MM.1S (cell line): ENCODE measurements at regions not wholly inside any gene's neighbourhood (a gene's known extent, or its start where the extent isn't known, plus 50 kb on each side); places are given as distances from the start of the nearest gene placed in this dataset.

Experiments used
- CTCF ChIP-seq: fragments of 300-600 bp; sonication (generic); IDR thresholded peaks from 2 replicates; pipeline ENCODE4 v1.5.1; 2016; ENCODE audit warnings: antibody characterized with exemption, low read length, mixed read lengths
- EZH2 ChIP-seq: fragments of 300-600 bp; sonication (generic); optimal IDR thresholded peaks from 2 replicates; pipeline ENCODE3; 2017; ENCODE audit warnings: low read depth, mild to moderate bottlenecking, antibody characterized with exemption, low read length, mixed read lengths
- EZH2phosphoT487 ChIP-seq: fragments of 300-600 bp; sonication (generic); IDR thresholded peaks from 2 replicates; pipeline ENCODE4 v1.6.1; 2018; ENCODE audit warnings: antibody characterized with exemption, low read length

- TF ChIP-seq CTCF (no peak), EZH2 (no peak), EZH2phosphoT487 (no peak)
These were observed 807.1 kb downstream of the KCNJ2 start for GRCh38 chr17:70976447-70976846.
